ENCODE measurements at regions not wholly inside any gene's neighbourhood (a gene's known extent, or its start where the extent isn't known, plus 50 kb on each side); places are given as distances from the start of the nearest gene placed in this dataset.

- H3K27ac ChIP-seq: no peak overlapping the region
- no peaks in the 10 kb centered on the region for H3K27me3 ChIP-seq
- ATAC-seq (no peak), DNase-seq (no peak)
- no peaks in the 10 kb centered on the region for H3K9me3 ChIP-seq
- H3K36me3 ChIP-seq: no peaks in the 10 kb centered on the region
- no peak overlapping the region for H3K4me3 ChIP-seq
- intact Hi-C loops (cut with DNase I): no loop called here
- H3K4me1 ChIP-seq: peaks cover 5% of the 10 kb centered on the region
- no peak for TF ChIP-seq CTCF (IDR thresholded peaks at IDR 0.05)
These were observed 235.1 kb downstream of the QDPR start for GRCh38 chr4:17276776-17277175.

GRCh38 chr4:17275836-17276235, 236.1 kb downstream of the QDPR start:
- H3K27ac ChIP-seq: no peak overlapping the region
- DNase-seq (no peak), ATAC-seq (no peak)
- intact Hi-C loops (cut with DNase I): no loop called here
- H3K36me3 ChIP-seq: no peaks in the 10 kb centered on the region
- TF ChIP-seq CTCF (IDR thresholded peaks at IDR 0.05): no peak
- H3K4me1 ChIP-seq: peaks cover 5% of the 10 kb centered on the region
- no peaks in the 10 kb centered on the region for H3K27me3 ChIP-seq
- no peak overlapping the region for H3K4me3 ChIP-seq
- no peaks in the 10 kb centered on the region for H3K9me3 ChIP-seq

- ATAC-seq (no peak), DNase-seq (no peak)
- H3K27me3 ChIP-seq: no peaks in the 10 kb centered on the region
- H3K4me3 ChIP-seq: no peak overlapping the region
- H3K9me3 ChIP-seq: no peaks in the 10 kb centered on the region
- TF ChIP-seq CTCF (IDR thresholded peaks at IDR 0.05): no peak
- H3K27ac ChIP-seq: no peak overlapping the region
- peaks cover 5% of the 10 kb centered on the region for H3K4me1 ChIP-seq
- intact Hi-C loops (cut with DNase I): no loop called here
- no peaks in the 10 kb centered on the region for H3K36me3 ChIP-seq
These were observed 238.8 kb downstream of the QDPR start for GRCh38 chr4:17273047-17273446.

- Histone ChIP-seq H3K27me3 (no peaks in the 10 kb centered on the region), H3K4me3 (no peak overlapping the region), H3K36me3 (no peaks in the 10 kb centered on the region), H3K27ac (no peak overlapping the region), H3K9me3 (no peaks in the 10 kb centered on the region), H3K4me1 (peaks cover 3% of the 10 kb centered on the region)
- DNase-seq (no peak), ATAC-seq (no peak)
- intact Hi-C loops (cut with DNase I): no loop called here
- TF ChIP-seq CTCF (IDR thresholded peaks at IDR 0.05): no peak
These were observed 239.7 kb downstream of the QDPR start for GRCh38 chr4:17272154-17272553.

- no peak for TF ChIP-seq CTCF (IDR thresholded peaks at IDR 0.05)
- Histone ChIP-seq H3K4me3 (no peak overlapping the region), H3K36me3 (no peaks in the 10 kb centered on the region), H3K27me3 (no peaks in the 10 kb centered on the region), H3K27ac (no peak overlapping the region), H3K9me3 (no peaks in the 10 kb centered on the region), H3K4me1 (no peaks in the 10 kb centered on the region)
- intact Hi-C loops (cut with DNase I): no loop called here
- ATAC-seq (no peak), DNase-seq (no peak)
These were observed 246.2 kb downstream of the QDPR start for GRCh38 chr4:17265653-17266052.

- no peak for ATAC-seq
- no peak for DNase-seq
- Histone ChIP-seq H3K4me3 (no peak overlapping the region), H3K27ac (no peak overlapping the region), H3K36me3 (no peaks in the 10 kb centered on the region), H3K27me3 (no peaks in the 10 kb centered on the region), H3K9me3 (no peaks in the 10 kb centered on the region), H3K4me1 (no peaks in the 10 kb centered on the region)
- intact Hi-C loops (cut with DNase I): no loop called here
- no peak for TF ChIP-seq CTCF (IDR thresholded peaks at IDR 0.05)
These were observed 246.8 kb downstream of the QDPR start for GRCh38 chr4:17265139-17265538.

Data from upper lobe of right lung (tissue), 1 donor.